ENCODE measurements at regions not wholly inside any gene's neighbourhood (a gene's known extent, or its start where the extent isn't known, plus 50 kb on each side); places are given as distances from the start of the nearest gene placed in this dataset.
"Not testable (repeated sequence)": the region's sequence is repeated elsewhere in the genome, so short reads cannot be mapped to it uniquely, and the experiment has no call there.

DNA sequence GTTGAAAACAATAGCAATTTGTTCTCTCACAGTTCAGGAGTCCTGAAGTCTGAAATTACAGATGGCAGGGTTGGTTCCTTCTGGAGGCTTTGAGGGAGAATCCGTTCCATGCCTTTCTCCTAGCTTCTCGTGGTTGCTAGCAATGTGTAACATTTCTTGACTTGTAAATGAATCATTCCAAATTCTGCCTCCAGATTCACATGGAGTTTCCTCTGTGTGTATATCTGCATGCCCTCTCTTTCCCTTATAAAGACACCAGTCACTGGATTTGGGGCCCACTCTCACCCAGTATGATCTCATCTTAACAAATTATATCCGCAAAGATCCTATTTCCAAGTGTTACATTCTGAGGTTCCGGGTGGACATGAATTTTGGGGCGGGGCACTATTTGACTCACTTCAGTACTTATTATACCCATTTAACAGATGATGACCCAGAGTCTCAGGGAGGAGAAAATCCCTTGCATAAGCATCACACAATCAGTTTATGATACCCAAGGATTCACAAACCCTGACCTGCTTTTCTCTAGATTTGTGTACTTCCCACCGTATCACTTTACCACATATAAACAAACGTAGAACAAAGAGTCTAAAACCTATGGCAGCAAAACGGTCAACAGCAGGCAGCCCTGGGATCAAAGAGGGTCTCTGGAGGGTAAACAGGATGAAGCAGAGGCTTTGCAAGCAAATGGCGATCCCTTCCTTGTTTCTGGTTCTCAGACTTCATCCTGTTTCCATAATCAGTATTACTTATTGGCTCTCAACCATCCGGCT is 93.7 kb downstream of the C9orf152 start:
- no peak for DNase-seq (ENCODE audit: low spot score)

DNA sequence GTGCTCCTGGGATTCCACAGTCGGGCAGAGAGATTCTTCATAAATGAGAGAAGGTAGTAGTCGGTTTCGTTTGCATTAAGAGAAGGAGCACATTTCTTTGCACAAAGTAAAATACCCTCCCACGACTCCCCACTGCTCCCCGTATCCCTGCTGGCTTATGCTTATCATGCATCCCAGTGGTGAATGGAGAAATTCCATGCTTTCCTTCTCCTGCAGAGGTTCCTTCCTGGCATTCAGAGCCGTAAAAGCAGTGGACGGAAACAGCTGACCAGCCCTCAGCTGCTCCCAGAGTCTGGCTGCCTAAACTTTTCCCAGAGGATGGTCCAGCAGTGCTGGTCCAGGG is 93.1 kb downstream of the C9orf152 start:
- no peak for DNase-seq (ENCODE audit: low spot score)

DNA sequence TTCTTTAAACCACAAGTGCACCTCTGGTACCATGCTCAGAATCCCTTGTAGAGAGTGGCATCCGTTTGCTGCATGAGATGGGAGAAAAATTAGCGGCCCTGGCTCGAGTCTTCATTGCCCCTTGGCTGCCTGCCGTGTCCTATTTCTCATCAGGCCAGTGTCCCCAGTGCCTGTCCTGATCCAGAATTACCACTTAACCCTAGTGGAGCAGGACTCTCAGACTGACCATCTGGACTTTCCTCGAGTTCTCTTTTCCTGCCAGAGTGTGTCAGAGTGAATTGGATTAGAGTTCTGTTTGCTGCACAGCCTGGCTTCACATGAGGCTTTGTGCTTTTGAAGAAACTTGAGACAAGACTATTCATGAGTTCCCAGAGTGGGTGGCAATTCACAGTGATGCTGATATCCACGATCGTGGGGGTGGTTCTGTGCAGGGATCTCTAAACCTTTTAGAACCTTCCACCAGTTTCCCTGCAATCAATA is 92.6 kb downstream of the C9orf152 start:
- DNase-seq (ENCODE audit: low spot score), result no peak

DNA sequence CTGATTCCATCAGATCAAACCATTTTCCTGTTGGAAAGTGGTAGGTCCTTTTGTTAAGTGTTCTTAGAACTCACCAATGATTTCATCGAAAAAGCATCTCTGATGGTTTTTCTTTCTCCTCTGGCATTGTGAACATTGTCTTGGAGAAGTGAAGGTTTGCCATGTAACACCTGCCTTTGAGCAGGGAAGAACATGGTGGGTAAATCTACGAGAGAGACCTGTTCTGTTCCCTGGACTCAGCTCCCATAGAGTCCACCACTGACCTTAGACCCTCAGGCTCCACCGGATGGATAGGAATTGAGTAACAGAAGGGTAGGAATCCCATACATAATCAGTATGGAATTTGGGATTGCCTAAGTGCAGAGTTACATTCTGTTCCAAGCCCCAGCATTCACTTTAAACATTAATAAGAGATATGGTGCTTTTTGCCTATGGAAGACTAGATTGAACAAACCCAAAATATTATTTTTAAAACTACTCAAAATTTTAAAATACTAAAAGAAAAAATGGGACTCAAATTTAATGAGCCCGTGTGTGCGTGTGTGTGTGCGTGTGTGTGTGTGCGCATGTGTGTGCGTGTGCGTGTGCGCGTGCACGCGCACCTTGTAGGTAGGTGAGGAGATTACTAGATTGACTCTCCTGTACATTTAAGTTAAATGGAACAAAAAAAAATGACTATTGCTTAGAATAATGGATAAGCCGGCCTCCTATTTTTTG is 92.0 kb downstream of the C9orf152 start:
- no peak for DNase-seq (ENCODE audit: low spot score)

DNA sequence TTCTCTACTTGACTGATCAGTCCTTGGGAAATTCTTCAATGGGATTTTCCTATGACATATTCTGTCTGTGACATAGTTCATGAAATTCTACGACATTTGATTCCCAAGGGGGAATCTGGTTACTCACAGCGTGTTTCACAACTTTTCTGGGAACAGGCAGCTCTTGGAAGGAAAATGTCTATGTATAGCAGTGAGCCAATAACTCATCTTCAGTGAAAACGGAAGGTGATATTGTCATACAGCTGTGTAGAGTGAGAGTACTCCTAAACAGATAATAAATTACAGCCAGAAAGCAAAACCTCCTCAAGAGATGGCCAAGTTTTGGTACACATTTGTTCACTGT is 91.4 kb downstream of the C9orf152 start:
- DNase-seq (ENCODE audit: low spot score), result no peak

DNA sequence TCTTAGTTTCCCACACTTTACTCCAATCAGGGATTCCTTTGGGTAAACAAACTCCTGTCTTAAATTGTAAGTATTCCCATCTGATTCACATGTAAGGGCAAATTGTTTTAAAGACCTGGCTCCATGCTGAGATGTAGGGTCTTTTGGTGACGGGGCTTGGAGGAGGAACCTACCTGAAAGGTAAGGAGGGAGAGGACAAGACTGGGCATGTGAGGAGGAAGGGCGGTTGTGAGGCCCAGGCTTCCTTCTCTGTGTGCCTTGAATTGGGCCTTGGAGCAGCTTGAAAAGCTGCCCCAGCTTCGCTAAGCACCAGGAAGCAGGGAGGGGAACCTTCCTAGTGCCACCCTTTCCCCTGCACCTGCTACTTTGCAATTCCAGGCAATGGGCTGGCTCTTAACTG is 86.8 kb downstream of the C9orf152 start:
- no peak for DNase-seq (ENCODE audit: low spot score)

DNA sequence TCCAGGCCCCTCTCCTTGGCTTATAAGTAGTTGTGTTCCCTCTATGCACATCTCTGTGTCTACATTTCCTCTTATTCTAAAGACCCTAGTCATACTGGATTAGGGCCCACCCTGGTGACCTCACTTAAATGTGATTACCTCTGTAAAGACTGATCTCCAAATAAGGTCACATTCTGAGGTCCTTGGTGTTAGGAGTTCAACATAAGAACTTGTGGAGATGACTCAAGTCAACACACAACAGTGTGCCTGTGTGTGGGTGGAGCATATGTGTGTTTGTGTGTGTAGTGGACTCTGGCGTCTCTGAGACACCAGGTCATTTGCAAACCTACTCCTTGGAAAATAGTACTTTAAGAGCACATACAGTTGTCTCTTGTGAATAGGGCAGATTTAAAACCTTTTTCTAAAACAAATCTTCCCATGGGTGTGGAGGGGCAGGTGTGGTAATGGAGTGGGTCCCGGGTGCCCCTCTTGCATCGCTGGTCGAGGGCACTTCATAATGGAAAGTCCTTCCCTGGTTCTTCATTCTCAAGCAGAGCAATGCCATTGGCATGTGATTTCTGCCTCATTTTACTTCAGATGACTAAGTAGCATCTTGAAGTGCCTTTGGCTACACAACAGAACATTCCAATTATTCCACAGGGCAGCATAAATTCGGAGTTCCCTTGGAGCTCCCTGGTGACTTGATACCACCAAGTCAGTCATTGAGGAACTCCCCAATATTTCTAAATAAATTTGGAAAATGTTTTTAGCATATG is 84.4 kb downstream of the C9orf152 start:
- DNase-seq (ENCODE audit: low spot score), result no peak

DNA sequence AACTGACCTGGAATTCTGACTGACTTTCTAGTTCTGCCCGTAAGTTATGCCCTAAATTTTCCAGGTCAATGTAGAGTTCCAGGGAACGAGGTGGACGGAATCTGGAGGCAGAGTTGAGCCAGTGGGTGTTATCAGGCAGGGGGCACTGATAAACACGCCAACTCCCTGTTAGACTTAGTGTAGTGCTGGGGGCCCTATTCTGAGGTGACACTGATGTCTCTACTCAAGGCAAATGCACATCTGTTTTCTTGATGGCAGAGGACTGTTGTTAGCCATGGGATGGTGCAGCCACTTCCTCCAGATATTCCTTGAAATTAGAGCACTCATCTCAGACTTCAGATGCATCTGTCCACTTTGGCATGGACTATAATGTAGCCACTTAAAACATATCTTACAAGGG is 83.5 kb downstream of the C9orf152 start:
- no peak for DNase-seq (ENCODE audit: low spot score)

DNA sequence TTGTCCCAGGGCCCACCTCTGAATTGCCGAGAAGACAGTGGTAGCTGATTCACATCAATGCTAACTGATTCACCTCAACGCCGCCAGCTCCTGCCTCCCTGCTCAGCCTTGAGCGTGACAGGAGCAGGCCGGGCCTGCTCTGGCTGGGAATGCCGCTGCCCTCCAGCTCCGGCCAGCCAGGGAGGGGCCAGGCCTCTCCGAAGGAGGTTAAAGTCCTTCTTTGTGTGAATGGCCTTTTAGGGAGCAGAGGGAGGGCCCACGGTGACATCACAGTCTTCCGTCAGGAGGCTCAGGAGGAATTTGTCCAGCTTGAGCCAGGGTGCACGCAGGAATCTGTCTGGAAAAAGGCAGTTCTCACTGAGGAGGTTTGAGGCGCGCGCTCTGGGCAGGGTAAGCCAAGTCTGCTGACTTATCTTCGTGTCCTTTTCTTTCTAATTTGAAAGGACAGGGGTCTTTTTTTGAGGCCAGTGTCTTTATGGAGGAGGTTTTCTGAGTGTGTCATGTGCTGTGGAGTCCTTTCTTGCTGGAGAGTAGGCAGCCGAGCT is 82.7 kb downstream of the C9orf152 start:
- DNase-seq (ENCODE audit: low spot score), result peak; percentile 93

DNA sequence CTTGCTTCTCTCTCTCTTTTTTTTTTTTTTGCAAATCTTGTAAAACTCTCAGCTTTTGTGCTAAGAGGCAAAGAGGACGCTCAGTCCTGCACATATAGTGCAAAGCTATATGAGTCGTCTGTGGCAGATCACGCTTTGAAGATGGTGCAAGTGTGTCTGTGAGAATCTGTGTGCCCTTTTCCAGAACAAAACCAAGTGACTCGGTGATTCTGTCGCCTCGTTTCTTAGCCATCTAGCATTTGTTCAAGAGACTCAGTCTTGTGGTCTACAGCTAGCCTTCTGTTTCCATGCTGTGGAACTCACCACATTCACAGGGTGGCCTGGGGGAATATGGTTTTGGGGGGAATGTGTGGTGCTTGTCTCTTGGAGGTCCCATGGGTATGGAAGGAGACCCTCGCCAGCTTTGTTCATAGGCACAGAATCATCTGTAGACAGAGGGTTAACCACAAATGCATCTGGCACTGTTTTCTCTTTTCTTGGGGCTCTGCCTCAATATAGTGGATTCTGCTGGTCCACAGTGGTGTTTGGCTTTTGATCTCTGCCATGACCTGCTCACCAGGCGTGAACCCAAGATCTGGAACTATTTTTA is 82.1 kb downstream of the C9orf152 start:
- DNase-seq (ENCODE audit: low spot score), result no peak

DNA sequence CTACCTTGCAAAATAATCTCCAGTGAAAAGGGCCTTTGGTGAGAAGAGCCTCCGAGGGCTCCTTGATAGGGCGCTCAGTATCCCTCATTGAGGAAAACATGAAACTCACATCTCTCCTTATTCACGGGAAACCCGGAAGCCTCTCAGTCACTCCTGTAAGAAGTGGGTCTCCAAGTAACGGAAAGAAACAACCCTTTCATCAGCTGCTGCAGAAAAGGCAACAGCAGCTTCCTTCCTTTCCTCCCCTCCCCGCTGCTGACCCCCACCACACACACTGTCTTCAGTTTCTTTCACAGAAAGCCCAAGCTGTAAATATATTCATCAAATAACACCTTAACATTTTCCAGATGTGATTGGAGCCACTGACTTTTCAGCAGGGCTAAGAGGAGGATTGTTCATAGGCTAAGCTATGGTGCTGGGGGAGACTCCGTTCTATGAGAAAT is 81.4 kb downstream of the C9orf152 start:
- DNase-seq (ENCODE audit: low spot score), result no peak

DNA sequence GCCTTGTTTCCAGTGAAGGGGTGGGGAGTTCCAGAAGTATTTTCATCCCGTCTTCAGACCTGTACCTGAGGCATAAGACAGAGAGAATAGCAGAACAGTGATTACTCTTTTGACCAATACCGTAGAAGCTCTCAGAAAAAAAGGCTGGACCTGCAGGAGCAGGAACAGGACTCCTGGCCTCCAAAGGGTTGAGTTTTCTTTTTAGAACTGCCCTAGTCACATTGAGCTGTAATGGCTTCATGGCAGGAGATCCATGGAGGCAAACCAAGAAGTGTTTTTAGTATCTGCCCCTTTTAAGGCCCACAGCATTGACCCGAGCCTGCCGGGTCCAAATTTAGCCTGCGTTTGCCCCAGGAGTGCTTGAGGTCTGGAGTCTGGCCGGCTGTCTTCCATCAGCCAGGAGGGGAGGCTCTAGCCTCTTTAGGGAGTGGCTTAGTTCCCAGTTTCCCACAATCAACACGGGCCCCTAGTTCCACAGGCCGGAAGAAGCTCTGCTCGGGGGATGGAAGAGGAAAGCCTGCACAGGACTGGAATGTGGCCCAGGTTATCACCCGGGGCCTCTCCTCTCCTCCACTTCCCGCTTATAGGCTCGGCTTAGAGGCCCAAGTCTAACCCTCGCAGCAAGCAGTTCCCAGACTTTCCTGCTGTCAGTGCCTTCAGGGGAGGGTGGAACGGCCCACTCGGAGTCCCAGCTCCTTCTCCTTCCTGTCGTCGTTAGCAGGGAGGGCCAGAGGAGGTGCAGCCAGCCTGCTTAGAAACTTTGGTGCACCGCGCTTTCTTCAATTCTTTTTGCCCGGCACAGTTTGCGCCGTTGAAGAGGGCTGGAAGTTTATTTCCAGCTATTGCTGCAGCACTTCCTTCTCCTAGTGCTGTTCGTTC is 80.7 kb downstream of the C9orf152 start:
- no peak for DNase-seq (ENCODE audit: low spot score)

DNA sequence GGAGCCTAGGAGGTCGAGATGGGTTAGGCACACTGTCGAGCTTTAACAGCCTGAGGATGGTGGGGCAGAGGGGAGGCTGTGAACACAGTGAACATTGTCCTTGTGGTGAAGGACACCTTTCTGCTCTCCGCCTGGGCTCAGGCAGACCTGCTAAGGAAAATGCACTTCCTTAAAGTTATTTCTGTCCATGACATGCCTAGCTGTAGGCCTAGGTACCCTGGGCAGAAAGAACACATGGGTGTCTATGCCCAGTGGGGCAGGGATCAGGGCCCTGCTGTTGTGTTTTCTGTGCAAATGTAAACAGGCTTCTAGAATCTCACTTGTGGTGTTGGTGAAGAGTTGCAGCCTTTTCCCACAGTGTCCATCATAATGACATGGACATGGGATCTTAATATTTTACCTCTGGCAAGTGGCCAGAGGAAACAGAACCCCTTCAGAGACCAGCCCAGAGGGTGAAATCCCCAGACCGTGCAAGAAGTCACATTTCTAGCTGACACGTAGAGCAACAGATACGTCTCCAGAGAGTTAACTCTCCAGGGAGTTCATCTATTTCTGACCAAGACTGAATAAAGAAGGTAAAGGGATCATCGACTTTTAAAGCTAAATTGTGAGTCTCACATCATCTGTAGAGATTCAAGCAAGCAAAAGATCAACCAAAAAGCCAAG is 79.2 kb downstream of the C9orf152 start:
- no peak for DNase-seq (ENCODE audit: low spot score)

DNA sequence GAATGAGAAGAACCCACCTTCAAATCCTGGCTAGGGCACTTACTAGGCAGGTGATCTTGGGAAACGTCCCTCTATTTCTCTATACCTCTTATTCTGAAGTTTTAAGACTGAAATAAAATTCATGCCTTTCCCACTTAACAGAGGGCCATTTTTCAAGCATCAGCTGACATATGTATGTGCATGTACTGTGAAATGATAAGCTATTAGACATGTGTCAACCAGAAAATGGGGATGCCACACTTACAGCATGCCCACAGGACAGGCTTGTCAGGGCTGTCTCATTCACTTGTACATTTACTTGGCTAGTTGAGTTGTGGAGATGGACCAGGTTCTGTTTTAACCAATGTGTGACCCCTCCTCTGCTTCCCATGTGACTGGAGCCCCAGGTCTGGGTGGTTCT is 78.5 kb downstream of the C9orf152 start:
- no peak for DNase-seq (ENCODE audit: low spot score)

DNA sequence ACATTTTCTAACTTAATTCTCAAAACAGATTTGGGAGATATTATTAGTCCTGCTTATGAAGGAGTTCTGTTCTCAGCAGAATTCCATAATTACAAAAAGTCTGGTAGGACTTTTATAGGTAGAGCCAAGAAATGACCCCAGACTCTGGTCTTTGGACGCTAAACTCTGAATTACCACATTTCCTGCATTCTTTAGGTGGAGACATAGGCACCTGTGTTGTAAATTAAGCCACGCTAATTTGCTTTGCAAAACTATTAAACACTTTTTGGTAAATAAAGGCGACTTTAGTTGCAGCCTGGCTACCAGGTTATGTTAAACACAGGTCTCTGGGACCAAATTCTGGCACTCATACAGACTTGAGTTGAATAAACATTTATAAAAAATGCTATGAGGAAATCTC is 77.7 kb downstream of the C9orf152 start:
- DNase-seq (ENCODE audit: low spot score), result no peak

DNA sequence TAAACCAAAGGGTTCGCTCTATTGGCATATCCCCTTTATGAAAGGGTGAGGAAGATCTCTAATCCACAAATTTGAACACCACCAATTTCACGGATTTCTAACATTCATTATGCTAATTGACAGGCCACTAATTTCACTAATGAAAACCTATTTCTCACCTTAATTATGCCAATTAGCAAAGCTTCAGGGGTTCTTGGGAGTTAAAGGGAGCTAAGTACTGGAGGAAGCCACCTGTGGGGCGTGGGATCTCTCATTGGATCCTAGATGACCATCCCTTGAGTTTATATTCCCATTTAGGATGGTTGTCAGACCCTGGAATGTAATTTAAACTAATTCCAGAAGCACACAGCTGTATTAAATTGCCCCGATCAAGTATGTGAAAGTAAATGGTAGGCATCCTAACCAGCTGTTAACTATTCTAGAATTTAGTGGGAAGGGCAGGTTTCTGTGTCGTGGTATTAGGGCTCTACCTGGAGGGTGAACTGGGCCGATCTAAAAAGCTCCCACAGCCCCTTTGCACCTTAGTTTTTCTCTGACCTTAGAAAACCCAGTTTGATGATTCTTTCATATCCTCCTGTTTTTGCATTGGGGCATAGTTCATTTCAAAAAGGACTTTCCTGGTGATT is 77.1 kb downstream of the C9orf152 start:
- no peak for DNase-seq (ENCODE audit: low spot score)

DNA sequence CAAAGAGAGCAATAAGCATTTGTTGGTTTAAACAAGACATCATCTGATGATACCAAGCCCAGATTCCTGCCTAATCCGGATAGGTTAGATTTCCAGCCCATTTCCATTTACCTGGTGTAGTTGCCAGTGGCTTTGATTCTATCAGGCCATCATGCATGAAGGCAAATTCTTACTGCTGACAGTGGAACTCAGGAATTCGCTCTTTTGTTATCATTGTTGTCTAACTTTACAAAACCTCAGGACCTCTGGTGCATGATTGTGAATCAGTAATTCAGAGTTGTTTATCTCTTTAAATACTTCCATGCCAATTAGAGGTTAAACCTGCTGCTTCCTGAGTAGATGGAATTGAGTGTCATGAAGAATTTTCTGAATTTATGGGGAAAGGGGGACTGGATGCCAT is 76.5 kb downstream of the C9orf152 start:
- DNase-seq (ENCODE audit: low spot score), result no peak

DNA sequence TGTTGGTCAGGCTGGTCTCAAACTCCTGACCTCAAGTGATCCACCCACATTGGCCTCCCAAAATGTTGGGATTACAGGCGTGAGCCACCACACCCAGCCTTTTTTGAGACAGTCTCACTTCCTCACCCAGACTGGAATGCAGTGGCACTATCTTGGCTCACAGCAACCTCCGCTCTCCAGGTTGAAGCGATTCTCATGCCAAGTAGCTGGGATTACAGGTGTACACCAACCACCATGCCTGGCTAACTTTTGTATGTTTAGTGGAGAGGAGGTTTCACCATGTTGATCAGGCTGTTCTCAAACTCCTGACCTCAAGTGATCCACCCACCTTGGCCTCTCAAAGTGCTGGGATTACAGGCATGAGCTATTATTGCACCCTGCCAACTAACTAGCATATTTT is 75.4 kb downstream of the C9orf152 start:
- not testable (repeated sequence) for DNase-seq (ENCODE audit: low spot score)

DNA sequence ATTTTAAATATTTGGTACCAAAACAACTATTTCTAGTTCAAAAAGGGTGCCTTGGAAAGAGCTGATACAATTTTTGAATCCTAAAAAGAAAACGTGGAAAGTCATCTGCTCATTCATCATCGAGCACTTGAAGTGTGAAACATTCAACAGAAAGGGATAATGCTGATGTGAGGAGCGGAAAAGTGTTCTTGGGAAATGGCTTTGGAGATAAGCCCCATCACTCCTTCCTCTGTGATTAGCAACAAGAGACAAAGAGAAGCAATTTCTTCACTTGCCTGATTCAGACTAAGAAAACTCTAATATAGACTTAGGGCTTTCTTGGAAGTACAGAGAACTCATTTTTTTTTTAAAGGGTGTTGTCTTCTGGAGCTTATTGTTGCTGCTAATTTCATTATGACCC is 74.9 kb downstream of the C9orf152 start:
- no peak for DNase-seq (ENCODE audit: low spot score)
